ENCODE measurements at regions not wholly inside any gene's neighbourhood (a gene's known extent, or its start where the extent isn't known, plus 50 kb on each side); places are given as distances from the start of the nearest gene placed in this dataset.

DNA sequence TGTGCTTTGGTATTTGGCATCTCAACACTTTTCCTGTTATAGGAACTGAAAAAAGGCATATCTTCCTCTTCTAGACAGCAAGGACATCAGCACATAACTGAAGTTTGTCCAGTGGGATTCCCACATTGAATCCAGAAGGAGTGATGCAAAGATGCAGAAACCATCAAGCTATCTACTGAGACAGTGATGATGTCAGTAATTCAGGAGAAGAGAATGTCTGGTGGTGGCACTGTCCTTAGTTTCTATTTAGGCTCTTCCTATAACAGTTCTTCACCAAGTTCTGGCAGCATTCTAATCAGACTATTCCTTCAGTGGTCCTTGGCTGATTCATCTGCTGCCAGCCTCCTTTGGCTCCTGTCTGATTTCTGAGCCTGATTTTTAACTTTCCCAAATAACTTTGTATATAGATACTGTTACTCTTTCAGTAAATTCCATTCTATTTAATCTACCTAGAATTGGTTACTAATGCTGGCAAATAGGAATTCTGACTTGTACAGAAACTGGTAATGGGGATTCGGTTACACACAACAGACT lies 56.6 kb upstream of the AGPS start:
- 100% methylated on average over 1 of the region's 1 CpG for WGBS
- Histone ChIP-seq H3K27me3 (replicated peaks; ENCODE audit: insufficient read depth) (no peaks in the 10 kb centered on the region), H3K27ac (no peak overlapping the region), H3K4me1 (replicated peaks) (no peaks in the 10 kb centered on the region), H3K36me3 (no peaks in the 10 kb centered on the region), H3K4me3 (no peak overlapping the region), H3K9me3 (no peaks in the 10 kb centered on the region)
- no peak for DNase-seq (ENCODE audit: low spot score)
- intact Hi-C loops (cut with DNase I), result loop anchor here (2.0 to 10.0 kb wide), 4 partner anchors 76 to 421 kb away; no protein-coding TSS in a partner anchor
- TF ChIP-seq POLR2A (IDR thresholded peaks at IDR 0.05) (no peak), POLR2AphosphoS5 (IDR thresholded peaks at IDR 0.05) (no peak)
- TF ChIP-seq, protein P1, sequence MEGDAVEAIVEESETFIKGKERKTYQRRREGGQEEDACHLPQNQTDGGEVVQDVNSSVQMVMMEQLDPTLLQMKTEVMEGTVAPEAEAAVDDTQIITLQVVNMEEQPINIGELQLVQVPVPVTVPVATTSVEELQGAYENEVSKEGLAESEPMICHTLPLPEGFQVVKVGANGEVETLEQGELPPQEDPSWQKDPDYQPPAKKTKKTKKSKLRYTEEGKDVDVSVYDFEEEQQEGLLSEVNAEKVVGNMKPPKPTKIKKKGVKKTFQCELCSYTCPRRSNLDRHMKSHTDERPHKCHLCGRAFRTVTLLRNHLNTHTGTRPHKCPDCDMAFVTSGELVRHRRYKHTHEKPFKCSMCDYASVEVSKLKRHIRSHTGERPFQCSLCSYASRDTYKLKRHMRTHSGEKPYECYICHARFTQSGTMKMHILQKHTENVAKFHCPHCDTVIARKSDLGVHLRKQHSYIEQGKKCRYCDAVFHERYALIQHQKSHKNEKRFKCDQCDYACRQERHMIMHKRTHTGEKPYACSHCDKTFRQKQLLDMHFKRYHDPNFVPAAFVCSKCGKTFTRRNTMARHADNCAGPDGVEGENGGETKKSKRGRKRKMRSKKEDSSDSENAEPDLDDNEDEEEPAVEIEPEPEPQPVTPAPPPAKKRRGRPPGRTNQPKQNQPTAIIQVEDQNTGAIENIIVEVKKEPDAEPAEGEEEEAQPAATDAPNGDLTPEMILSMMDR (IDR thresholded peaks at IDR 0.05), result no peak

DNA sequence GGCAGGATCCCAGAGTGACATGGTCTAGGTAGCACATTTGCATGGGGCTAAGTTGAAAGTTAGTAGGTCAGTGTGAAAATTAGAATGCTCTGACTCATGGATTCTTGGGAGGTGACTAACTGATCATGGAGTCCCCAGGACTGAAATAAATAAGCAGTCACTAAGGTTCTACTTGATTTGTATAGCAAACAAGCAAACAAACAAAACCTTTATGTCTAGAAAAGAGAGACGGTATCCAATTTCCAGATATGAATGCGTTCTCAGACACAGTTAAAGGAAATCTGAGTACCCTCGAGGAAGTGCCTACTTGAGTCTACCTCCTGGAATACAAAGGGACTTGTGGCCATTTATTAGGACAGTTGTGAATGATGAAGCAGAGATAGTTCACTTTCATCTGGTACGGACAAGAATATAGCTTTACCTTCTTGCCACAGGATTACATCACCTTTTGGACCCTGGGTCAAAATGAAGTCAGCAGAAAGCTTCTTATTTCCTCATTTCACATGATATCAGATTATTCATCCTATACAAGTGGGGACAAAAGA lies 54.3 kb upstream of the AGPS start:
- 75% methylated on average over 4 of the region's 4 CpGs for WGBS
- H3K36me3 ChIP-seq, result no peaks in the 10 kb centered on the region
- H3K27me3 ChIP-seq (replicated peaks; ENCODE audit: insufficient read depth), result no peaks in the 10 kb centered on the region
- H3K4me1 ChIP-seq (replicated peaks), result no peaks in the 10 kb centered on the region
- DNase-seq (ENCODE audit: low spot score), result no peak
- intact Hi-C loops (cut with DNase I), result loop anchor here (5.0 to 10.0 kb wide), 3 partner anchors 74 to 419 kb away; no protein-coding TSS in a partner anchor
- no peak overlapping the region for H3K4me3 ChIP-seq
- TF ChIP-seq POLR2AphosphoS5 (IDR thresholded peaks at IDR 0.05) (no peak), POLR2A (IDR thresholded peaks at IDR 0.05) (no peak)
- TF ChIP-seq, protein P1 (IDR thresholded peaks at IDR 0.05), result no peak
- no peaks in the 10 kb centered on the region for H3K9me3 ChIP-seq
- H3K27ac ChIP-seq, result no peak overlapping the region

DNA sequence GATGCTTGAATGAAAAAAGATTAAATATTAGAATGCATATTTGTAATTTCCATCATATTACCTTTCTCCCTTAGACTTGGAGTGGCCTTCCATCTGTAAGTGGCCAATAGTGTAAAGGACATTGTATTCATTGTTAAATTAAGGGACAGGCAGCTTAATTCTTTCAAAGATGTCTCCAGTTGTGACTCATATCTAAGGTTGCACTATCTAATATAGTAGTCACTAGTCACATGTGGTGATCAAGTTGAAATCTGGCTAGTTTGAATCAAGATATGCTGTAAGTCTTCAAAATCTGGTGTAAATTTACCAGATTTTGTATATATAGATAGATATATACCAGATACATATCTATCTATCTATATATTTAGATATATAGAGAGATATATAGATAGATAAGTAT lies 52.4 kb upstream of the AGPS start:
- Histone ChIP-seq H3K36me3 (no peaks in the 10 kb centered on the region), H3K27ac (no peak overlapping the region), H3K4me1 (replicated peaks) (no peaks in the 10 kb centered on the region), H3K27me3 (replicated peaks; ENCODE audit: insufficient read depth) (no peaks in the 10 kb centered on the region), H3K4me3 (no peak overlapping the region), H3K9me3 (no peaks in the 10 kb centered on the region)
- intact Hi-C loops (cut with DNase I), result no loop called here
- DNase-seq (ENCODE audit: low spot score), result no peak
- TF ChIP-seq, protein P1 (IDR thresholded peaks at IDR 0.05), result no peak
- TF ChIP-seq POLR2AphosphoS5 (IDR thresholded peaks at IDR 0.05) (no peak), POLR2A (IDR thresholded peaks at IDR 0.05) (no peak)

DNA sequence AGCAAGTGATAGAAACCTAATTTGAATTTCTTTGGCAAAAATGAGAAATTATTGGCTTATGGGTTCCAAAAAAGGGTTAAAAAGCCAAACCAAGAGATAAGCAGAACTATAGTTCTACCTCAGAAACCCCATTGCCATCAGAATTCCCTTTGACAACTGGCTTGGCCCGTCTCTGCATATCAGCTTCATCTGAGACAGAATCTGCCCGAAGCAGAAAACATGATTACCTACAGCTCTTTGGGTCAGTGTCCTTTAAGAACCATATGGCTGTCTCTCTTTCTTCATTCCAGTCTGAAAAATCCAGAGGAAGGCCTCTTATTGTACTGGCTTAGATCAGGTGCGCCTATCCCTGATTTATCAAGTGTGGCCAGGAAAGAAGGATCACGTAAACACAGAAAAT lies 49.8 kb upstream of the AGPS start:
- TF ChIP-seq, protein P1 (IDR thresholded peaks at IDR 0.05), result no peak
- TF ChIP-seq POLR2AphosphoS5 (IDR thresholded peaks at IDR 0.05) (no peak), POLR2A (IDR thresholded peaks at IDR 0.05) (no peak)
- intact Hi-C loops (cut with DNase I), result no loop called here
- H3K36me3 ChIP-seq, result no peaks in the 10 kb centered on the region
- no peaks in the 10 kb centered on the region for H3K4me1 ChIP-seq (replicated peaks)
- no peak for DNase-seq (ENCODE audit: low spot score)
- H3K27me3 ChIP-seq (replicated peaks; ENCODE audit: insufficient read depth), result no peaks in the 10 kb centered on the region
- no peaks in the 10 kb centered on the region for H3K9me3 ChIP-seq
- WGBS, result 95% methylated on average over 4 of the region's 4 CpGs
- no peak overlapping the region for H3K4me3 ChIP-seq
- H3K27ac ChIP-seq, result no peak overlapping the region
